OCI-LY7 (cell line): ENCODE measurements at regions not wholly inside any gene's neighbourhood (a gene's known extent, or its start where the extent isn't known, plus 50 kb on each side); places are given as distances from the start of the nearest gene placed in this dataset.

Experiments
- BruUV-seq: library from RNA; stranded (reverse); fragments of 400-500 nt; replicated peaks from 2 replicates; lab custom pipeline; 2021; lab: Mats Ljungman, UMichigan
- CTCF ChIA-PET: fragments of 300-600 bp; sonication (Branson Sonifier 250); formaldehyde crosslinking; loops from one replicate; lab custom pipeline; 2022; ENCODE audit warnings: antibody characterized with exemption; ENCODE audit not compliant: unreplicated experiment; lab: Charles Lee
- POLR2A ChIA-PET: fragments of 300-600 bp; sonication (Branson Sonifier 250); formaldehyde crosslinking; loops from one replicate; lab custom pipeline; 2022; ENCODE audit warnings: antibody characterized with exemption; lab: Charles Lee
- DNase-seq: peaks from one replicate; pipeline ENCODE4 v3.0.0-alpha.2; 2015; ENCODE audit warnings: low spot score
- H2AFZ ChIP-seq: fragments of 200-600 bp; sonication (generic), shearing (Covaris generic); 2 replicates; pipeline ENCODE4 v1.6.1; 2014; ENCODE audit warnings: mild to moderate bottlenecking, antibody characterized with exemption, low read length, moderate library complexity
- H3K27ac ChIP-seq: fragments of 200-600 bp; sonication (generic); 2 replicates; pipeline ENCODE4 v1.5.1; 2014; ENCODE audit warnings: mixed run types, low read depth, mild to moderate bottlenecking, moderate library complexity, low read length, inconsistent platforms; ENCODE audit not compliant: poor library complexity, severe bottlenecking
- H3K36me3 ChIP-seq: fragments of 200-600 bp; sonication (generic); 2 replicates; pipeline ENCODE4 v1.6.1; 2014; ENCODE audit warnings: mild to moderate bottlenecking, antibody characterized with exemption, low read length, moderate library complexity, mixed read lengths; ENCODE audit not compliant: insufficient read depth
- H3K4me1 ChIP-seq: fragments of 200-600 bp; sonication (generic); 2 replicates; pipeline ENCODE4 v1.5.1; 2014; ENCODE audit warnings: mild to moderate bottlenecking, low read length; ENCODE audit not compliant: insufficient read depth, poor library complexity, severe bottlenecking
- H3K4me2 ChIP-seq: fragments of 200-600 bp; sonication (generic); 2 replicates; pipeline ENCODE4 v1.6.1; 2014; ENCODE audit warnings: mild to moderate bottlenecking, low read length
- H3K4me3 ChIP-seq: fragments of 200-600 bp; sonication (generic); 2 replicates; pipeline ENCODE4 v1.5.1; 2014; ENCODE audit warnings: mild to moderate bottlenecking, low read depth, low read length; ENCODE audit not compliant: poor library complexity, severe bottlenecking
- H3K79me2 ChIP-seq: fragments of 200-600 bp; sonication (generic); 2 replicates; pipeline ENCODE4 v1.6.1; 2016; ENCODE audit warnings: low read depth, mild to moderate bottlenecking, low read length, moderate library complexity, mixed read lengths; ENCODE audit not compliant: insufficient read depth
- H3K9me2 ChIP-seq: fragments of 200-600 bp; sonication (generic); 2 replicates; pipeline ENCODE4 v1.6.1; 2016; ENCODE audit warnings: mild to moderate bottlenecking, low read length, mixed read lengths; ENCODE audit not compliant: insufficient read depth
- H3K9me3 ChIP-seq: fragments of 200-600 bp; sonication (generic); 2 replicates; pipeline ENCODE4 v1.6.1; 2014; ENCODE audit warnings: mild to moderate bottlenecking, mixed run types, low read length, mixed read lengths
- H4K20me1 ChIP-seq: fragments of 200-600 bp; sonication (generic); 2 replicates; pipeline ENCODE4 v1.6.1; 2014; ENCODE audit warnings: mild to moderate bottlenecking, antibody characterized with exemption, low read length, moderate library complexity, mixed read lengths; ENCODE audit not compliant: insufficient read depth
- EZH2phosphoT487 ChIP-seq: fragments of 200-600 bp; sonication (generic); IDR thresholded peaks from 2 replicates; pipeline ENCODE4 v1.6.1; 2018; ENCODE audit warnings: low read depth, borderline replicate concordance, mild to moderate bottlenecking, mixed run types, antibody characterized with exemption, low read length, moderate library complexity, mixed read lengths
- intact Hi-C: fragments of 100-400 bp; cut with micrococcal nuclease; formaldehyde crosslinking; loops from one replicate; pipeline ENCODE4 v1.10.0; 2022; ENCODE audit not compliant: unreplicated experiment
- TF ChIP-seq, protein P1 (sequence below): fragments of 200-600 bp; sonication (generic); conservative IDR thresholded peaks from 2 replicates; pipeline ENCODE4 v1.5.1; 2014; ENCODE audit warnings: mild to moderate bottlenecking, antibody characterized with exemption, low read length, moderate library complexity, mixed read lengths

DNA sequence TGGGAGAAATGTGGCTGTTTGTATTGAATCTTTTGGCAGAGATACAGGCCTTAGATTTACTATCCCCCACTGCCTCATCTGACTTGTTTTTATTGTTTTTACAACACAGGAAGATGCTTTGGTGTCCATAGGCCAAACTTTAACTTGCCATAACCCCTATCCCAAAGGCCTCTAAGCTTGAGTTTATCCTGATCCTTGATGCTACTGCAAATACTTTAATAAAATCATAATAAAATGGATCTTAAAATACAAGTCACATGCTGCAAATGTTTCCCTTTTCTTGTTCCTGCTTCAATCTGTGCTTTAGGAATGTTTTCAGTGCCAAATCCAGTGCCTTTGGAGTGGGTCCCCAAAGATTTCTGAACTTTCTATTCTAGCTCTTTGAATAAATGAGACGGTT, 770.6 kb downstream of the DACH1 start:
- intact Hi-C loops = no loop called here
- no peak for TF ChIP-seq EZH2phosphoT487
- TF ChIP-seq, protein P1, sequence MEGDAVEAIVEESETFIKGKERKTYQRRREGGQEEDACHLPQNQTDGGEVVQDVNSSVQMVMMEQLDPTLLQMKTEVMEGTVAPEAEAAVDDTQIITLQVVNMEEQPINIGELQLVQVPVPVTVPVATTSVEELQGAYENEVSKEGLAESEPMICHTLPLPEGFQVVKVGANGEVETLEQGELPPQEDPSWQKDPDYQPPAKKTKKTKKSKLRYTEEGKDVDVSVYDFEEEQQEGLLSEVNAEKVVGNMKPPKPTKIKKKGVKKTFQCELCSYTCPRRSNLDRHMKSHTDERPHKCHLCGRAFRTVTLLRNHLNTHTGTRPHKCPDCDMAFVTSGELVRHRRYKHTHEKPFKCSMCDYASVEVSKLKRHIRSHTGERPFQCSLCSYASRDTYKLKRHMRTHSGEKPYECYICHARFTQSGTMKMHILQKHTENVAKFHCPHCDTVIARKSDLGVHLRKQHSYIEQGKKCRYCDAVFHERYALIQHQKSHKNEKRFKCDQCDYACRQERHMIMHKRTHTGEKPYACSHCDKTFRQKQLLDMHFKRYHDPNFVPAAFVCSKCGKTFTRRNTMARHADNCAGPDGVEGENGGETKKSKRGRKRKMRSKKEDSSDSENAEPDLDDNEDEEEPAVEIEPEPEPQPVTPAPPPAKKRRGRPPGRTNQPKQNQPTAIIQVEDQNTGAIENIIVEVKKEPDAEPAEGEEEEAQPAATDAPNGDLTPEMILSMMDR = no peak
- no peak overlapping the region for H3K4me2 ChIP-seq
- ChIA-PET CTCF (no interaction called here), POLR2A (interaction anchor here (1.0 kb wide), 1 partner anchor 11 kb away, joined by 3 read pairs; no protein-coding TSS in a partner anchor)
- BruUV-seq = no TSS peak
- no peak overlapping the region for H2AFZ ChIP-seq
- no peaks in the 10 kb centered on the region for H3K36me3 ChIP-seq
- no peaks in the 10 kb centered on the region for H3K9me3 ChIP-seq
- no peaks in the 10 kb centered on the region for H3K9me2 ChIP-seq
- no peaks in the 10 kb centered on the region for H3K4me1 ChIP-seq
- no peak overlapping the region for H3K27ac ChIP-seq
- no peak for DNase-seq
- H3K4me3 ChIP-seq = no peak overlapping the region
- H4K20me1 ChIP-seq = no peaks in the 10 kb centered on the region
- H3K79me2 ChIP-seq = no peaks in the 10 kb centered on the region

DNA sequence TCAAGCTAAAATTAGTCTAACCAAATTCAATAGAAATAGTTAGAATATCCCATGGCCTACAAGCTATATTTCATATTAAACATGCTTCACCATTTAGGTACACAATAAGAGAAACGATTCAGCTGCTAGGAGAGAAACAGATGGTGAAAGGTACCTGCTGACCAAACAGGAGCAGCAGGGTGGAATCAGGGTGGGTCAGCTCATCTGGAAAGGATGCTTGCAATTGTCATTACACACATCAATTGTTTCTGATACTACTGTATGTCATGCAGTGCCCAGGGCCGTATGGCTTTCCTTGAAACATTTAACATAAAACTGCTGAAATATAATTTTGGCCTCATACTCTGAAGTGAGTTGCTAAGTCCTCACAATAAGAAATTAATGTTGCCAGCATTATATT, 776.0 kb downstream of the DACH1 start:
- H3K9me3 ChIP-seq = no peaks in the 10 kb centered on the region
- intact Hi-C loops = no loop called here
- POLR2A ChIA-PET = no interaction called here
- no peaks in the 10 kb centered on the region for H4K20me1 ChIP-seq
- BruUV-seq = no TSS peak
- no peaks in the 10 kb centered on the region for H3K36me3 ChIP-seq
- H3K9me2 ChIP-seq = no peaks in the 10 kb centered on the region
- CTCF ChIA-PET = no interaction called here
- H3K27ac ChIP-seq = no peak overlapping the region
- no peak overlapping the region for H2AFZ ChIP-seq
- H3K79me2 ChIP-seq = no peaks in the 10 kb centered on the region
- DNase-seq = no peak
- H3K4me1 ChIP-seq = no peaks in the 10 kb centered on the region
- no peak for TF ChIP-seq EZH2phosphoT487
- TF ChIP-seq, protein P1 = no peak
- no peak overlapping the region for H3K4me3 ChIP-seq
- no peak overlapping the region for H3K4me2 ChIP-seq

DNA sequence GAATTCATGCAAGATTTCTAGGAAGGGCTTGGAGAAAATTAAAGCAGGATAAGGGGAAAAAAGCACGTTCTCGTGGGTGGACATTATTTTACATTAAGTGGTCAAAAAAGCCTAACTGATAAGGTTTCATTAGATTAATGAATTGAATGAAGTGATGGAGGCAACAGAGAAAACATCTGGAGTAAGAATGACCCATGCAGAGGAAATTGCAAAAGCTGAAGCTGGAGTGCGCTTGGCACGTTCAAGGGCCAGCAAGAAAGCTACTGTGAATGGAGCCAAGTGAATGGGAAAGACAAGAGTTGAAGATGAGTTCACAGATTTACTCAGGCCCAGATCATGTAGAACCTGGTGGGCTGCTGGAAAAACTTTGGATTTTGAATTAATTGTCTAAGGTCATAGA, 777.9 kb downstream of the DACH1 start:
- BruUV-seq = no TSS peak
- Histone ChIP-seq H3K4me2 (no peak overlapping the region), H3K4me1 (no peaks in the 10 kb centered on the region), H4K20me1 (no peaks in the 10 kb centered on the region), H3K27ac (no peak overlapping the region), H3K9me3 (no peaks in the 10 kb centered on the region), H3K36me3 (no peaks in the 10 kb centered on the region), H3K4me3 (no peak overlapping the region), H3K9me2 (no peaks in the 10 kb centered on the region), H2AFZ (no peak overlapping the region), H3K79me2 (no peaks in the 10 kb centered on the region)
- ChIA-PET POLR2A (no interaction called here), CTCF (no interaction called here)
- TF ChIP-seq, protein P1 = no peak
- no peak for TF ChIP-seq EZH2phosphoT487
- DNase-seq = no peak
- intact Hi-C loops = no loop called here
